ENCODE measurements at regions not wholly inside any gene's neighbourhood (a gene's known extent, or its start where the extent isn't known, plus 50 kb on each side); places are given as distances from the start of the nearest gene placed in this dataset.

DNA sequence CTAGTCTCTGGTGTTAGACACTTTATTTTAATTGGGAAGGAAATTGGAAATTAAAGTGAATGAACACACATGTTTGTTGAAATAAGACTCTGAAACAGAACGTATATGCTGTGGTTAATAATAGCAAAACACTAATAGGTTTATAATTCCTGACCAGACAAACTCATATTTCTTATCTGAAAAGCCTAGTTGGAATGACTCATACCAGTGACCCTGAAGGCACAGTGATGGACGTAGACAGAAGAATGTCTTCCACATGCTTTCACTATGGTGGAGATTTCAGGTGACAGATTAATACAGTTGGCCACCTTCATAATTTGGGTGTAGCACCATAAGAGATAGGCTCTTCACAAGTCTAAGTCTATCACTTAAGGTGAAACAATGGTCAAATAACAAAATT is 83.0 kb upstream of the COL11A1 start:
- Histone ChIP-seq H3K4me1 (ENCODE audit: control insufficient read depth in 3 of 3, insufficient read depth in 2 of 3, low read depth in 1 of 3, low read length in 2 of 3) (no peaks in the 10 kb centered on the region), H3K27me3 (ENCODE audit: control insufficient read depth in 3 of 3, insufficient read depth in 3 of 3, low read length in 3 of 3) (no peaks in the 10 kb centered on the region), H3K27ac (ENCODE audit: low read depth in 1 of 3, low read length in 2 of 3) (no peak overlapping the region), H3K9me3 (ENCODE audit: control insufficient read depth in 2 of 2, insufficient read depth in 1 of 2, low read depth in 1 of 2, low read length in 1 of 2) (no peaks in the 10 kb centered on the region), H3K4me3 (ENCODE audit: low read depth in 1 of 3, low read length in 3 of 3) (no peak overlapping the region), H3K36me3 (ENCODE audit: control insufficient read depth in 3 of 3, insufficient read depth in 2 of 3, low read depth in 1 of 3, low read length in 3 of 3) (no peaks in the 10 kb centered on the region)
- no peak for DNase-seq
- WGBS, 3 donors = 22 to 37% (median 28%) methylated on average over 2 of the region's 2 CpGs
- no peak for FAIRE-seq

GRCh38 chr1:103190766-103191165 is 82.4 kb upstream of the COL11A1 start:
- H3K4me3 ChIP-seq (ENCODE audit: low read depth in 1 of 3, low read length in 3 of 3) = no peak overlapping the region
- no peak for DNase-seq
- no peak for FAIRE-seq
- H3K4me1 ChIP-seq (ENCODE audit: control insufficient read depth in 3 of 3, insufficient read depth in 2 of 3, low read depth in 1 of 3, low read length in 2 of 3) = no peaks in the 10 kb centered on the region
- H3K27ac ChIP-seq (ENCODE audit: low read depth in 1 of 3, low read length in 2 of 3) = no peak overlapping the region
- H3K36me3 ChIP-seq (ENCODE audit: control insufficient read depth in 3 of 3, insufficient read depth in 2 of 3, low read depth in 1 of 3, low read length in 3 of 3) = no peaks in the 10 kb centered on the region
- no peaks in the 10 kb centered on the region for H3K27me3 ChIP-seq (ENCODE audit: control insufficient read depth in 3 of 3, insufficient read depth in 3 of 3, low read length in 3 of 3)
- no peaks in the 10 kb centered on the region for H3K9me3 ChIP-seq (ENCODE audit: control insufficient read depth in 2 of 2, insufficient read depth in 1 of 2, low read depth in 1 of 2, low read length in 1 of 2)
- 72 to 80% (median 80%) methylated on average over 2 of the region's 2 CpGs for WGBS, 3 donors

DNA sequence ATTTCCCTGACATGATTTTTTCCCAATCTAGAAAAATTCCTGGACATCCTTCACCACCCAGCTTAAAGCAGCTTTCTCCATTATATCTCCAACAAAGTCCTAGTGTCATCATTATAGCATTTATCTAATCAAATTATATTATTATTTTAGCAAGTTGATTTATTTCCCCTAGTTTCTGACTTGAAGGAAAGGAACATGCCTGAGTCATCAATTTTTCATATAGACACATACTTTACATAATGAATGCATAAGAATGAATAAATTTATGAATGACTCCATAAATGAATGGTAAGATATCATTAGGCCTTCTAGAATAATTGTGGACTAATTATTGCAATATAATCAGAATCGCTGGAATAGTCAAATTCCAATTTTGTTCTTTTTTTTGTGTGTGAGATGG is 79.4 kb upstream of the COL11A1 start:
- Histone ChIP-seq H3K4me1 (ENCODE audit: control insufficient read depth in 3 of 3, insufficient read depth in 2 of 3, low read depth in 1 of 3, low read length in 2 of 3) (no peaks in the 10 kb centered on the region), H3K4me3 (ENCODE audit: low read depth in 1 of 3, low read length in 3 of 3) (no peak overlapping the region), H3K9me3 (ENCODE audit: control insufficient read depth in 2 of 2, insufficient read depth in 1 of 2, low read depth in 1 of 2, low read length in 1 of 2) (no peaks in the 10 kb centered on the region), H3K36me3 (ENCODE audit: control insufficient read depth in 3 of 3, insufficient read depth in 2 of 3, low read depth in 1 of 3, low read length in 3 of 3) (no peaks in the 10 kb centered on the region), H3K27me3 (ENCODE audit: control insufficient read depth in 3 of 3, insufficient read depth in 3 of 3, low read length in 3 of 3) (no peaks in the 10 kb centered on the region), H3K27ac (ENCODE audit: low read depth in 1 of 3, low read length in 2 of 3) (no peak overlapping the region)
- DNase-seq (no peak), FAIRE-seq (no peak)
- 84 to 93% (median 85%) methylated on average over 1 of the region's 1 CpG for WGBS, 3 donors

DNA sequence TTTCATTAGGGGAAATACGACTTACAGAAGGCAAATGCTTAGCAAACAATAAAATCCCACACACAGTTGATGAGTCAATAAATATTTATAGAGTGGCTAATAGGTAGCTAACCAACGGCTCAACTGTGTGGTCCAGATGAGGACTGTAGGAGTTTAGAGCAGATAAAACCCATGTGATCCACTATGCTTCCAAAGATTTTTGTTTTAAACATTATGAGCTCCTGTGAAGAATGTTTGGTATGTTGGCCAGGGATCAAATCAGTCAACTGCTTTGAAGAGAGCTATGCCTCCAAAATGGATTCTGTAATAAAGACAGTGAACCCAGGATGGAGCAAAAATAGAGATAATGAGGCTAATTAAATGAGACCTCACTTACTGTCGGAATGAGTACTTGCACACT is 72.3 kb upstream of the COL11A1 start:
- FAIRE-seq = no peak
- Histone ChIP-seq H3K27ac (ENCODE audit: low read depth in 1 of 3, low read length in 2 of 3) (no peak overlapping the region), H3K27me3 (ENCODE audit: control insufficient read depth in 3 of 3, insufficient read depth in 3 of 3, low read length in 3 of 3) (no peaks in the 10 kb centered on the region), H3K9me3 (ENCODE audit: control insufficient read depth in 2 of 2, insufficient read depth in 1 of 2, low read depth in 1 of 2, low read length in 1 of 2) (no peaks in the 10 kb centered on the region), H3K36me3 (ENCODE audit: control insufficient read depth in 3 of 3, insufficient read depth in 2 of 3, low read depth in 1 of 3, low read length in 3 of 3) (no peaks in the 10 kb centered on the region), H3K4me3 (ENCODE audit: low read depth in 1 of 3, low read length in 3 of 3) (no peak overlapping the region), H3K4me1 (ENCODE audit: control insufficient read depth in 3 of 3, insufficient read depth in 2 of 3, low read depth in 1 of 3, low read length in 2 of 3) (no peaks in the 10 kb centered on the region)
- DNase-seq = peak in 1 of 2 donors; percentile 1
- whole genome bisulfite sequencing, 3 donors = 33 to 37% (median 34%) methylated on average over 3 of the region's 3 CpGs

- Histone ChIP-seq H3K27ac (ENCODE audit: low read depth in 1 of 3, low read length in 2 of 3) (no peak overlapping the region), H3K9me3 (ENCODE audit: control insufficient read depth in 2 of 2, insufficient read depth in 1 of 2, low read depth in 1 of 2, low read length in 1 of 2) (no peaks in the 10 kb centered on the region), H3K27me3 (ENCODE audit: control insufficient read depth in 3 of 3, insufficient read depth in 3 of 3, low read length in 3 of 3) (no peaks in the 10 kb centered on the region), H3K36me3 (ENCODE audit: control insufficient read depth in 3 of 3, insufficient read depth in 2 of 3, low read depth in 1 of 3, low read length in 3 of 3) (no peaks in the 10 kb centered on the region), H3K4me1 (ENCODE audit: control insufficient read depth in 3 of 3, insufficient read depth in 2 of 3, low read depth in 1 of 3, low read length in 2 of 3) (no peaks in the 10 kb centered on the region), H3K4me3 (ENCODE audit: low read depth in 1 of 3, low read length in 3 of 3) (no peak overlapping the region)
- FAIRE-seq (no peak), DNase-seq (no peak)
- 69 to 77% (median 75%) methylated on average over 6 of the region's 6 CpGs for WGBS, 3 donors
Observed at GRCh38 chr1:103177108-103177775, 68.9 kb upstream of the COL11A1 start.

GRCh38 chr1:103171041-103171590 is 62.8 kb upstream of the COL11A1 start:
- WGBS, 3 donors = 50 to 65% (median 64%) methylated on average over 1 of the region's 1 CpG
- FAIRE-seq (no peak), DNase-seq (no peak)
- no peaks in the 10 kb centered on the region for H3K4me1 ChIP-seq (ENCODE audit: control insufficient read depth in 3 of 3, insufficient read depth in 2 of 3, low read depth in 1 of 3, low read length in 2 of 3)
- no peak overlapping the region for H3K4me3 ChIP-seq (ENCODE audit: low read depth in 1 of 3, low read length in 3 of 3)
- H3K9me3 ChIP-seq (ENCODE audit: control insufficient read depth in 2 of 2, insufficient read depth in 1 of 2, low read depth in 1 of 2, low read length in 1 of 2) = no peaks in the 10 kb centered on the region
- no peaks in the 10 kb centered on the region for H3K36me3 ChIP-seq (ENCODE audit: control insufficient read depth in 3 of 3, insufficient read depth in 2 of 3, low read depth in 1 of 3, low read length in 3 of 3)
- no peak overlapping the region for H3K27ac ChIP-seq (ENCODE audit: low read depth in 1 of 3, low read length in 2 of 3)
- no peaks in the 10 kb centered on the region for H3K27me3 ChIP-seq (ENCODE audit: control insufficient read depth in 3 of 3, insufficient read depth in 3 of 3, low read length in 3 of 3)

- WGBS, 3 donors = 92 to 98% (median 95%) methylated on average over 7 of the region's 7 CpGs
- no peak for DNase-seq
- no peak for FAIRE-seq
Observed at GRCh38 chr1:103170609-103171008, 62.3 kb upstream of the COL11A1 start.

GRCh38 chr1:103162360-103162759 is 54.0 kb upstream of the COL11A1 start:
- 57 to 69% (median 64%) methylated on average over 2 of the region's 2 CpGs for WGBS, 3 donors

More at GRCh38 chr1:103170609-103171008, 62.3 kb upstream of the COL11A1 start:
- no peaks in the 10 kb centered on the region for H3K4me1 ChIP-seq (ENCODE audit: control insufficient read depth in 3 of 3, insufficient read depth in 2 of 3, low read depth in 1 of 3, low read length in 2 of 3)
- H3K4me3 ChIP-seq (ENCODE audit: low read depth in 1 of 3, low read length in 3 of 3) = no peak overlapping the region
- H3K9me3 ChIP-seq (ENCODE audit: control insufficient read depth in 2 of 2, insufficient read depth in 1 of 2, low read depth in 1 of 2, low read length in 1 of 2) = no peaks in the 10 kb centered on the region
- no peaks in the 10 kb centered on the region for H3K27me3 ChIP-seq (ENCODE audit: control insufficient read depth in 3 of 3, insufficient read depth in 3 of 3, low read length in 3 of 3)
- no peaks in the 10 kb centered on the region for H3K36me3 ChIP-seq (ENCODE audit: control insufficient read depth in 3 of 3, insufficient read depth in 2 of 3, low read depth in 1 of 3, low read length in 3 of 3)
- H3K27ac ChIP-seq (ENCODE audit: low read depth in 1 of 3, low read length in 2 of 3) = no peak overlapping the region

DNA sequence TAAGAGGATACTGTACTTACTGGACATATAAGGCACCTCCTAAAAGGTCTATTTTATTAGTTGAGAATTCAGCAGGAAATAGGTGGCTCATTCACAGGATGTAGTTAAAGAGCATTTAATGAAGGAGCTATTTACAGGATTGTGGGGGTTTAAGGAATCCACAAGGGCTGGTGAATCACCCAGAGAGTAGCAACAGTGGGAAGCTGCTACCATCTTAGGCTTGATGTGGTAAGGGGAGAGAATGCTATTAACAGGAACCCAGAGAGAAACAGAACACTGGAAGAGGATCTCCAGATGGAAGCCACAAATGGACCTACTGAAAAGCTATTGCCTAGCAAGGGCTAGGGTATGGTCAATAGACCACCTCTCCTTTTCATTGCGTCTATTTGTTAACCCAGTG is 52.0 kb upstream of the COL11A1 start:
- DNase-seq (no peak), FAIRE-seq (no peak)
- no peak overlapping the region for H3K4me3 ChIP-seq (ENCODE audit: low read depth in 1 of 3, low read length in 3 of 3)
- H3K9me3 ChIP-seq (ENCODE audit: control insufficient read depth in 2 of 2, insufficient read depth in 1 of 2, low read depth in 1 of 2, low read length in 1 of 2) = no peaks in the 10 kb centered on the region
- no peaks in the 10 kb centered on the region for H3K27me3 ChIP-seq (ENCODE audit: control insufficient read depth in 3 of 3, insufficient read depth in 3 of 3, low read length in 3 of 3)
- 75 to 100% (median 86%) methylated on average over 1 of the region's 1 CpG for WGBS, 3 donors
- H3K4me1 ChIP-seq (ENCODE audit: control insufficient read depth in 3 of 3, insufficient read depth in 2 of 3, low read depth in 1 of 3, low read length in 2 of 3) = no peaks in the 10 kb centered on the region
- no peak overlapping the region for H3K27ac ChIP-seq (ENCODE audit: low read depth in 1 of 3, low read length in 2 of 3)
- H3K36me3 ChIP-seq (ENCODE audit: control insufficient read depth in 3 of 3, insufficient read depth in 2 of 3, low read depth in 1 of 3, low read length in 3 of 3) = no peaks in the 10 kb centered on the region

More at GRCh38 chr1:103162360-103162759, 54.0 kb upstream of the COL11A1 start:
- no peaks in the 10 kb centered on the region for H3K36me3 ChIP-seq (ENCODE audit: control insufficient read depth in 3 of 3, insufficient read depth in 2 of 3, low read depth in 1 of 3, low read length in 3 of 3)
- no peaks in the 10 kb centered on the region for H3K4me1 ChIP-seq (ENCODE audit: control insufficient read depth in 3 of 3, insufficient read depth in 2 of 3, low read depth in 1 of 3, low read length in 2 of 3)
- no peak for FAIRE-seq
- no peak for DNase-seq
- H3K4me3 ChIP-seq (ENCODE audit: low read depth in 1 of 3, low read length in 3 of 3) = no peak overlapping the region
- H3K9me3 ChIP-seq (ENCODE audit: control insufficient read depth in 2 of 2, insufficient read depth in 1 of 2, low read depth in 1 of 2, low read length in 1 of 2) = no peaks in the 10 kb centered on the region
- no peaks in the 10 kb centered on the region for H3K27me3 ChIP-seq (ENCODE audit: control insufficient read depth in 3 of 3, insufficient read depth in 3 of 3, low read length in 3 of 3)
- H3K27ac ChIP-seq (ENCODE audit: low read depth in 1 of 3, low read length in 2 of 3) = no peak overlapping the region
